Heart right ventricle (tissue), 16 donors: ENCODE measurements at regions not wholly inside any gene's neighbourhood (a gene's known extent, or its start where the extent isn't known, plus 50 kb on each side); places are given as distances from the start of the nearest gene placed in this dataset.

Experiments
- ATAC-seq, 8 donors: fragments of 200-7000 bp; cut with Tn5 transposase; one replicate each; pipeline ENCODE4 v1.9.1; 2020; ENCODE audit warnings: mild to moderate bottlenecking in 8 of 8, moderate library complexity in 8 of 8, moderate number of reproducible peaks in 1 of 8
- DNase-seq, 2 donors: peaks; one replicate each; pipeline ENCODE4 v3.0.0-alpha.2; 2020
- H3K27ac ChIP-seq, 10 donors: fragments of 200-600 bp; sonication (generic) in 2 of 10; one replicate each; pipeline versions ENCODE4 v1.5.0 to v1.8.0; 2020 to 2022; ENCODE audit warnings: mild to moderate bottlenecking in 3 of 10
- H3K27me3 ChIP-seq, 7 donors: fragments of 200-600 bp; one replicate each; pipeline ENCODE4 v1.8.0; 2021 to 2022; ENCODE audit warnings: mild to moderate bottlenecking in 2 of 7
- H3K36me3 ChIP-seq, 9 donors: fragments of 200-600 bp; sonication (generic) in 1 of 9; one replicate each; pipeline versions ENCODE4 v1.5.0 to v1.8.0; 2020 to 2022; ENCODE audit warnings: mild to moderate bottlenecking in 2 of 9
- H3K4me1 ChIP-seq, 9 donors: fragments of 200-600 bp; sonication (generic) in 1 of 9; one replicate each; pipeline versions ENCODE4 v1.5.0 to v1.8.0; 2020 to 2022; ENCODE audit warnings: mild to moderate bottlenecking in 4 of 9
- H3K4me3 ChIP-seq, 10 donors: fragments of 200-600 bp; sonication (generic) in 2 of 10; one replicate each; pipeline versions ENCODE4 v1.5.0 to v1.8.0; 2020 to 2022; ENCODE audit warnings: mild to moderate bottlenecking in 7 of 10, moderate library complexity in 2 of 10
- H3K9me3 ChIP-seq, 11 donors: fragments of 200-600 bp in 10 of 11; sonication (generic) in 2 of 11; one replicate each; pipeline versions ENCODE4 v1.5.0 to v1.8.0; 2013 to 2022; ENCODE audit warnings: mild to moderate bottlenecking in 2 of 11, control low read depth in 1 of 11, moderate library complexity in 1 of 11
- WGBS, 2 donors: extraction: QIAGEN DNeasy Blood & Tissue Kit; methylation state at CpG; one replicate each; pipeline ENCODE4 v1.1.7; 2013; ENCODE audit warnings: inconsistent platforms in 1 of 2; 5-methylcytosine and 5-hydroxymethylcytosine counted together
- intact Hi-C, 10 donors: fragments of 100-400 bp; cut with DNase I; formaldehyde crosslinking; loops; one replicate each; pipeline versions ENCODE4 v1.11.1 to v1.14.2; 2022
- TF ChIP-seq, protein P1 (sequence below), 9 donors: fragments of 200-600 bp; sonication (generic) in 2 of 9; IDR thresholded peaks; one replicate each; pipeline versions ENCODE4 v1.5.0 to v1.8.0; 2021 to 2022; ENCODE audit warnings: antibody characterized with exemption in 9 of 9, mild to moderate bottlenecking in 5 of 9, moderate library complexity in 1 of 9
- donor health status: Arrhythmogenic right ventricular cardiomyopathy.
- donor health status: ischemic (EF 13 %, LVEDD 7.1; RV severe dilation, severe dysfunction).
- donor health status: healthy with polysubstance abuse.
- donor health status: DM: no; HTN: yes; CAD: no.
- donor health status: DM: no; HTN: no; CAD: no.
- donor health status: ischemic (EF 25% LVEDD 6.9; RV normal size, moderate dysfunction).
- donor health status: ischemic (EF 25% LVEDD 5.7; RV mildly dilated, moderate dysfunction).
- donor health status: healthy.
- donor health status: DM: yes; HTN: yes; CAD: no.
- donor health status: Ischemic cardiomyopathy.
- donor health status: ischemic (EF 35%, LVEDD 5.7; RV mildly dilated, moderate dysfunction).
- donor health status: nonischemic (EF 11% LVEDD 7.7; RV severe dilation, severe dysfunction).
- donor health status: DM: yes; HTN: yes; CAD: no.
- donor health status: PGD.
- donor health status: ischemic (EF 29% LVEDD 5.4; RV normal size, mild dysfunction).
- donor health status: nonischemic (EF 23%, LVEDD 6.1; RV moderate dilation, normal function).

DNA sequence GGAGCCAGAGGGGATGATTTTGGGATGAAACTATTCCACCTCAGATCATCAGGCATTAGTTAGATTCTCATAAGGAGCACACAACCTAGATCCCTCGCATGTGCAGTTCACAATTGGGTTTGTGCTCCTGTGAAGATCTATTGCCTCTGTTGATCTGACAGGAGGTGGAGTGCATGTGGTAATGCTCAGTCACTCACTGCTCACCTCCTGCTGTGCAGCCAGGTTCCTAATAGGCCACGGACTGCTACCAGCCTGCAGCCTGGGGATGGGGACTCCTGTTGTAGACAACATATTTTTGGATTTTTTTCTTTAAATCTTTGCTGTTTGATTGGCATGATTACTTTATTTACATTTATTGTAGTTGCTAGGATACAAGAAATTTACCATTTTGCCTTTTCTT is 765.0 kb downstream of the INHBA start:
- H3K27ac ChIP-seq, result no peak overlapping the region
- peaks cover 0 to 30% (median 0%) of the 10 kb centered on the region in 11 donors for H3K9me3 ChIP-seq
- H3K4me3 ChIP-seq, result no peak overlapping the region
- no peaks in the 10 kb centered on the region for H3K27me3 ChIP-seq
- no peak for ATAC-seq
- intact Hi-C loops, result no loop called here
- H3K36me3 ChIP-seq, result no peaks in the 10 kb centered on the region
- H3K4me1 ChIP-seq, result no peaks in the 10 kb centered on the region
- DNase-seq, result no peak
- TF ChIP-seq, protein P1, sequence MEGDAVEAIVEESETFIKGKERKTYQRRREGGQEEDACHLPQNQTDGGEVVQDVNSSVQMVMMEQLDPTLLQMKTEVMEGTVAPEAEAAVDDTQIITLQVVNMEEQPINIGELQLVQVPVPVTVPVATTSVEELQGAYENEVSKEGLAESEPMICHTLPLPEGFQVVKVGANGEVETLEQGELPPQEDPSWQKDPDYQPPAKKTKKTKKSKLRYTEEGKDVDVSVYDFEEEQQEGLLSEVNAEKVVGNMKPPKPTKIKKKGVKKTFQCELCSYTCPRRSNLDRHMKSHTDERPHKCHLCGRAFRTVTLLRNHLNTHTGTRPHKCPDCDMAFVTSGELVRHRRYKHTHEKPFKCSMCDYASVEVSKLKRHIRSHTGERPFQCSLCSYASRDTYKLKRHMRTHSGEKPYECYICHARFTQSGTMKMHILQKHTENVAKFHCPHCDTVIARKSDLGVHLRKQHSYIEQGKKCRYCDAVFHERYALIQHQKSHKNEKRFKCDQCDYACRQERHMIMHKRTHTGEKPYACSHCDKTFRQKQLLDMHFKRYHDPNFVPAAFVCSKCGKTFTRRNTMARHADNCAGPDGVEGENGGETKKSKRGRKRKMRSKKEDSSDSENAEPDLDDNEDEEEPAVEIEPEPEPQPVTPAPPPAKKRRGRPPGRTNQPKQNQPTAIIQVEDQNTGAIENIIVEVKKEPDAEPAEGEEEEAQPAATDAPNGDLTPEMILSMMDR (IDR thresholded peaks at IDR 0.05), result no peak
- WGBS, 2 donors, result 70 to 85% methylated on average over 2 of the region's 2 CpGs

DNA sequence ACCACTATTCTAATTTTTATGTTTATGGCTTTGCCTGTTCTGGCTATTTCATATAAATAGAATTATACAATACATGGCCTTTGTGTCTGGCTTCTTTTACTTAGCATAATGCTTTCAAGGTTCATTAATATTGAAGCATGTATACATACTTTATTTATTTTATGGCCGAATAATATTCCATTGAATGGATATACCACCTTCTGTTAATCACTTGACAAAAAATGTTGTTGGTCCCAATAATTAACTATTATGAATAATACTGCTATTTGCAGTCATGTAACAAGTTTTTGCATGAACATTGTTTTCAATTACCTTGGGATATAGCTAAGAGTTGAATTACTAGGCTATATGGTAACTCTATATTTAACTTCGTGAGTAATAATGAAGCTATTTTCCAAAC is 767.5 kb downstream of the INHBA start:
- DNase-seq (no peak), ATAC-seq (no peak)
- H3K27ac ChIP-seq, result no peak overlapping the region
- no peak overlapping the region for H3K4me3 ChIP-seq
- 95 to 98% methylated on average over 2 of the region's 2 CpGs for WGBS, 2 donors
- H3K9me3 ChIP-seq, result peaks cover 0 to 20% (median 0%) of the 10 kb centered on the region in 11 donors
- H3K27me3 ChIP-seq, result no peaks in the 10 kb centered on the region
- no peaks in the 10 kb centered on the region for H3K36me3 ChIP-seq
- TF ChIP-seq, protein P1 (IDR thresholded peaks at IDR 0.05), result no peak
- intact Hi-C loops, result no loop called here
- no peaks in the 10 kb centered on the region for H3K4me1 ChIP-seq

DNA sequence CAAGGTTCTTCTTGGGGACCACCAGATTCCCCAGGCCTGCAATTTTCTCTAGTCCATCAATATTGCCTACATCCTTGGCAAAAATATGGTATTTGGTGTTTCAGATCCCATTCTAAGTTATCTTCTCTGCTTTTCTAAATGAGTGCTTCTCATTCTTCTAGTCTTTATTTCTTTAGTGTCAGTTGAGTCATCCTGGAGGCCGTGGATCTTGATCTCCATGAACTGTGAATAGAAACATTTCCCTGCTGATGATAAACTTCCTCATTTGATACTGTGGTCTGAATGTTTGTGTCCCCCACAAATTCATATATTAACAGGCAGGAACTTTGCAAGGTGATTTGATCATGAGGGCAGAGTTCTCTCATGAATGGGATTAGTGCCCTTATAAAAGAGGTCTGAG is 779.3 kb downstream of the INHBA start:
- DNase-seq, result no peak
- Histone ChIP-seq H3K9me3 (peaks cover 0 to 14% (median 0%) of the 10 kb centered on the region in 11 donors), H3K4me1 (peaks cover 0 to 6% (median 0%) of the 10 kb centered on the region in 9 donors), H3K27me3 (no peaks in the 10 kb centered on the region), H3K36me3 (no peaks in the 10 kb centered on the region), H3K4me3 (no peak overlapping the region), H3K27ac (no peak overlapping the region)
- intact Hi-C loops, result no loop called here
- TF ChIP-seq, protein P1 (IDR thresholded peaks at IDR 0.05), result no peak
- no peak for ATAC-seq
- 80% methylated on average over 1 of the region's 1 CpG for WGBS, 2 donors

DNA sequence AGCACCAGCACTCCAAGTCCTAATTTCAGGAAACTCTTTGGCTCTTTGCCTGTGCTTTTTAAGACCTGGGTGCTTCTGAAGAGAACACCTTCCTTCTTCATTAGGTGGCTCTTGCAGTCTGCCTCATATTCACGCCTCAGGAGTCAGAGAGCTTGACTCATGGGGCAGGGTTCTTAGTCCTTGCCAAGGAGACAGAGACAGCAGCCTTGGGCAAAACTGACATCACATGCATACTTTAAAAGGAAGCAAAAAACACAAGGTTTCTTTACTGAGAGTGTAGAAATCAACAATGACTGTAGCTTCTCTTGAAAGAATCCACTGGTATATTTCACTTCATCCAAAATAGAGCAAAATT is 780.6 kb downstream of the INHBA start:
- ATAC-seq (no peak), DNase-seq (no peak)
- TF ChIP-seq, protein P1 (IDR thresholded peaks at IDR 0.05), result no peak
- Histone ChIP-seq H3K36me3 (no peaks in the 10 kb centered on the region), H3K27me3 (no peaks in the 10 kb centered on the region), H3K27ac (no peak overlapping the region), H3K4me1 (peaks cover 0 to 6% (median 0%) of the 10 kb centered on the region in 9 donors), H3K9me3 (peaks cover 0 to 14% (median 0%) of the 10 kb centered on the region in 11 donors), H3K4me3 (no peak overlapping the region)
- WGBS, 2 donors, result 93 to 97% methylated on average over 1 of the region's 1 CpG
- intact Hi-C loops, result no loop called here
